Naive thymus-derived CD4-positive, alpha-beta T cell (primary cell): ENCODE measurements at regions not wholly inside any gene's neighbourhood (a gene's known extent, or its start where the extent isn't known, plus 50 kb on each side); places are given as distances from the start of the nearest gene placed in this dataset.

Source experiments
- ATAC-seq: fragments of 150-1000 bp; cut with Tn5 transposase; 2 replicates; pipeline ENCODE4 v1.10.0; 2021; ENCODE audit warnings: mild to moderate bottlenecking, moderate library complexity
- CTCF ChIA-PET: fragments of 350-600 bp; sonication (Branson Sonifier 250); formaldehyde crosslinking; loops from one replicate; lab custom pipeline; 2021; ENCODE audit warnings: antibody characterized with exemption; lab: Charles Lee
- POLR2A ChIA-PET: fragments of 350-600 bp; sonication (Branson Sonifier 250); formaldehyde crosslinking; loops from one replicate; lab custom pipeline; 2021; ENCODE audit warnings: antibody characterized with exemption, inconsistent platforms; lab: Charles Lee
- DNase-seq, 9 donors: peaks; one replicate each; pipeline versions ENCODE4 v3.0.0 to v3.0.0-alpha.2; 2020 to 2022; ENCODE audit warnings: mixed read lengths in 1 of 9
- H3K27ac ChIP-seq: one replicate; pipeline ENCODE4 v1.7.0; 2013; ENCODE audit warnings: mild to moderate bottlenecking, low read depth, low read length, moderate library complexity
- H3K27me3 ChIP-seq, 2 donors: one replicate each; pipeline ENCODE4 v1.7.0; 2013; ENCODE audit warnings: low read length in 2 of 2, mild to moderate bottlenecking in 2 of 2, moderate library complexity in 2 of 2; ENCODE audit not compliant: control insufficient read depth in 2 of 2, insufficient read depth in 2 of 2
- H3K36me3 ChIP-seq, 3 experiments: 1 replicate in 2 of 3; 2 replicates in 1 of 3; pipeline ENCODE4 v1.7.0; 2013; ENCODE audit warnings: low read length in 3 of 3, mild to moderate bottlenecking in 3 of 3, moderate library complexity in 1 of 3; ENCODE audit not compliant: insufficient read depth in 3 of 3, control insufficient read depth in 2 of 3
- H3K4me1 ChIP-seq, 2 donors: one replicate each; pipeline ENCODE4 v1.7.0; 2013; ENCODE audit warnings: low read length in 2 of 2, mild to moderate bottlenecking in 2 of 2, moderate library complexity in 1 of 2; ENCODE audit not compliant: control insufficient read depth in 2 of 2, insufficient read depth in 2 of 2
- H3K4me3 ChIP-seq: 2 replicates; pipeline ENCODE4 v1.7.0; 2013; ENCODE audit warnings: mild to moderate bottlenecking, low read length
- H3K9me3 ChIP-seq, 3 experiments: 1 replicate in 2 of 3; 2 replicates in 1 of 3; pipeline ENCODE4 v1.7.0; 2013; ENCODE audit warnings: low read length in 3 of 3; ENCODE audit not compliant: control insufficient read depth in 2 of 3
- H3K27ac Mint-ChIP-seq, 9 donors: one replicate each; pipeline ENCODE4 v1.8.0; 2020 to 2022; ENCODE audit warnings: mixed read lengths in 9 of 9, mild to moderate bottlenecking in 8 of 9, moderate library complexity in 5 of 9, inconsistent platforms in 2 of 9
- H3K27me3 Mint-ChIP-seq, 5 donors: one replicate each; pipeline ENCODE4 v1.8.0; 2021 to 2022; ENCODE audit warnings: mixed read lengths in 5 of 5, mild to moderate bottlenecking in 1 of 5
- H3K36me3 Mint-ChIP-seq, 5 donors: one replicate each; pipeline ENCODE4 v1.8.0; 2020 to 2022; ENCODE audit warnings: mixed read lengths in 5 of 5, mild to moderate bottlenecking in 3 of 5, inconsistent platforms in 1 of 5
- H3K4me1 Mint-ChIP-seq, 7 donors: one replicate each; pipeline ENCODE4 v1.8.0; 2020 to 2022; ENCODE audit warnings: mixed read lengths in 7 of 7, mild to moderate bottlenecking in 3 of 7, inconsistent platforms in 1 of 7
- H3K4me3 Mint-ChIP-seq, 10 donors: one replicate each; pipeline ENCODE4 v1.8.0; 2020 to 2022; ENCODE audit warnings: mild to moderate bottlenecking in 10 of 10, mixed read lengths in 10 of 10, moderate library complexity in 6 of 10, inconsistent platforms in 2 of 10
- H3K9me3 Mint-ChIP-seq, 11 donors: one replicate each; pipeline ENCODE4 v1.8.0; 2020 to 2022; ENCODE audit warnings: mixed read lengths in 11 of 11, mild to moderate bottlenecking in 4 of 11, inconsistent platforms in 1 of 11, moderate library complexity in 1 of 11
- intact Hi-C, 2 donors: fragments of 100-400 bp; cut with micrococcal nuclease; formaldehyde crosslinking; loops; one replicate each; pipeline ENCODE4 v1.15.1; 2023

- Mint-ChIP-seq H3K27ac (no peak overlapping the region), H3K4me3 (no peak overlapping the region), H3K9me3 (peaks cover 3 to 18% (median 15%) of the 10 kb centered on the region in 11 donors), H3K27me3 (no peaks in the 10 kb centered on the region), H3K4me1 (no peaks in the 10 kb centered on the region), H3K36me3 (peaks cover 0 to 4% (median 0%) of the 10 kb centered on the region in 5 donors)
- CTCF ChIA-PET: no interaction called here
- H3K4me3 ChIP-seq: no peak overlapping the region
- H3K9me3 ChIP-seq: no peaks in the 10 kb centered on the region
- DNase-seq (no peak), ATAC-seq (no peak)
- POLR2A ChIA-PET: no interaction called here
- no peaks in the 10 kb centered on the region for H3K4me1 ChIP-seq
- intact Hi-C loops: no loop called here
- no peak overlapping the region for H3K27ac ChIP-seq
- H3K36me3 ChIP-seq: no peaks in the 10 kb centered on the region
- no peaks in the 10 kb centered on the region for H3K27me3 ChIP-seq
Observed at GRCh38 chr11:29755474-29755873, 261.4 kb downstream of the KCNA4 start.

- Mint-ChIP-seq H3K4me3 (no peak overlapping the region), H3K4me1 (no peaks in the 10 kb centered on the region), H3K36me3 (peaks cover 0 to 4% (median 0%) of the 10 kb centered on the region in 5 donors), H3K27me3 (no peaks in the 10 kb centered on the region), H3K27ac (no peak overlapping the region), H3K9me3 (peaks cover 4 to 27% (median 11%) of the 10 kb centered on the region in 11 donors)
- Histone ChIP-seq H3K36me3 (no peaks in the 10 kb centered on the region), H3K9me3 (no peaks in the 10 kb centered on the region), H3K4me1 (no peaks in the 10 kb centered on the region), H3K27ac (no peak overlapping the region), H3K4me3 (no peak overlapping the region), H3K27me3 (no peaks in the 10 kb centered on the region)
- DNase-seq (no peak), ATAC-seq (no peak)
- intact Hi-C loops: no loop called here
- CTCF ChIA-PET: no interaction called here
- POLR2A ChIA-PET: no interaction called here
Observed at GRCh38 chr11:29751618-29752017, 265.2 kb downstream of the KCNA4 start.

GRCh38 chr11:29750392-29750791 is 266.4 kb downstream of the KCNA4 start:
- H3K36me3 Mint-ChIP-seq: peaks cover 0 to 4% (median 0%) of the 10 kb centered on the region in 5 donors
- ATAC-seq (no peak), DNase-seq (no peak)
- Histone ChIP-seq H3K27me3 (no peaks in the 10 kb centered on the region), H3K4me1 (no peaks in the 10 kb centered on the region), H3K36me3 (no peaks in the 10 kb centered on the region), H3K4me3 (no peak overlapping the region), H3K9me3 (no peaks in the 10 kb centered on the region), H3K27ac (no peak overlapping the region)
- no peaks in the 10 kb centered on the region for H3K4me1 Mint-ChIP-seq
- POLR2A ChIA-PET: no interaction called here
- no peak overlapping the region for H3K27ac Mint-ChIP-seq
- peaks cover 4 to 27% (median 14%) of the 10 kb centered on the region in 11 donors for H3K9me3 Mint-ChIP-seq
- H3K27me3 Mint-ChIP-seq: no peaks in the 10 kb centered on the region
- CTCF ChIA-PET: no interaction called here
- H3K4me3 Mint-ChIP-seq: no peak overlapping the region
- intact Hi-C loops: no loop called here

- Histone ChIP-seq H3K9me3 (no peaks in the 10 kb centered on the region), H3K27ac (no peak overlapping the region), H3K27me3 (no peaks in the 10 kb centered on the region), H3K4me3 (no peak overlapping the region), H3K4me1 (no peaks in the 10 kb centered on the region), H3K36me3 (no peaks in the 10 kb centered on the region)
- H3K27ac Mint-ChIP-seq: no peak overlapping the region
- POLR2A ChIA-PET: no interaction called here
- no peak overlapping the region for H3K4me3 Mint-ChIP-seq
- no peaks in the 10 kb centered on the region for H3K36me3 Mint-ChIP-seq
- no peaks in the 10 kb centered on the region for H3K27me3 Mint-ChIP-seq
- DNase-seq: no peak
- peaks cover 0 to 22% (median 2%) of the 10 kb centered on the region in 11 donors for H3K9me3 Mint-ChIP-seq
- intact Hi-C loops: no loop called here
- H3K4me1 Mint-ChIP-seq: no peaks in the 10 kb centered on the region
- CTCF ChIA-PET: no interaction called here
- ATAC-seq: no peak
Observed at GRCh38 chr11:29734287-29734686, 282.5 kb downstream of the KCNA4 start.

DNA sequence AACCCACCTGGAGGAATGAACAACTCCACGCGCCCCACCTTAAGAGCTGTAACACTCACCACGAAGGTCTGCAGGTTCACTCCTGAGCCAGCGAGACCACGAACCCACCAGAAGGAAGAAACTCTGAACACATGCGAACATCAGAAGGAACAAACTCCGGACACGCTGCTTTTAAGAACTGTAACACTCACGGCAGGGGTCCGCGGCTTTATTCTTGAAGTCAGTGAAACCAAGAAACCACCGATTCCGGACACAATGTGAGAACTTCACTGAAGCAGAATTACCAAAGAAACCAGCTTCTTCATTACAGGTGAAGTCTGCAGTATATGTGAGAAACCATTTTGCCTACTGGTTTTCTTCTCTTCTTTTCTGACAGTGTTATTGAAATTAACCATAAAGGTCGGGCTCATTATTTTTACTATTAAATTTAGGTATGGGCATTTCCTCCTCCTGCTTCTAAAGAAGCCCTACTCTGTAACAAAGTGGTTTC is 303.0 kb downstream of the KCNA4 start:
- DNase-seq: no peak
- intact Hi-C loops: no loop called here
- H3K27me3 ChIP-seq: no peaks in the 10 kb centered on the region
- Mint-ChIP-seq H3K4me3 (no peak overlapping the region), H3K9me3 (peaks cover 0 to 20% (median 9%) of the 10 kb centered on the region in 11 donors), H3K27ac (no peak overlapping the region), H3K36me3 (no peaks in the 10 kb centered on the region), H3K4me1 (no peaks in the 10 kb centered on the region), H3K27me3 (no peaks in the 10 kb centered on the region)
- ATAC-seq: no peak
- POLR2A ChIA-PET: no interaction called here
- H3K36me3 ChIP-seq: no peaks in the 10 kb centered on the region
- CTCF ChIA-PET: no interaction called here
- no peaks in the 10 kb centered on the region for H3K4me1 ChIP-seq
- no peak overlapping the region for H3K27ac ChIP-seq
- H3K4me3 ChIP-seq: no peak overlapping the region
- H3K9me3 ChIP-seq: no peaks in the 10 kb centered on the region

DNA sequence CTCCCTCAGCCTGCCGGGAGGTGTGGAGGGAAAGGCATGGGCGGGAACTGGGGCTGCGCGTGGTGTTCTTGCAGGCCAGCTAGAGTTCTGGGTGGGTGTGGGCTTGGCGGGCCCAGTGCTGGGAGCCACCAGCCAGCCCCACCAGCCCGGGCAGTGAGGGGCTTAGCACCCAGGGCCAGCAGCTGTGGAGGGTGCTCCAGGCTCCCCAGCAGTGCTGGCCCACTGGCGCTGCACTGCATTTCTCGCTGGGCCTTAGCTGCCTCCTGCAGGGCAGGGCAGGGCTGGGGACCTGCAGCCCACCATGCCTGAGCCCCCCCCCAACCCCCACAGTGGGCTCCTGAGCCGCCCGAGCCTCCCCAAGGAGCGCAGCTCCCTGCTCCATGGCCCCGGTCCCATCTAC is 304.2 kb downstream of the KCNA4 start:
- ATAC-seq (no peak), DNase-seq (no peak)
- Histone ChIP-seq H3K9me3 (no peaks in the 10 kb centered on the region), H3K27me3 (no peaks in the 10 kb centered on the region), H3K36me3 (no peaks in the 10 kb centered on the region), H3K27ac (no peak overlapping the region), H3K4me3 (no peak overlapping the region), H3K4me1 (no peaks in the 10 kb centered on the region)
- Mint-ChIP-seq H3K4me3 (no peak overlapping the region), H3K27me3 (no peaks in the 10 kb centered on the region), H3K9me3 (peaks cover 0 to 15% (median 7%) of the 10 kb centered on the region in 11 donors), H3K36me3 (no peaks in the 10 kb centered on the region), H3K27ac (no peak overlapping the region), H3K4me1 (no peaks in the 10 kb centered on the region)
- intact Hi-C loops: no loop called here
- ChIA-PET CTCF (no interaction called here), POLR2A (no interaction called here)

- no peaks in the 10 kb centered on the region for H3K27me3 ChIP-seq
- Mint-ChIP-seq H3K27ac (no peak overlapping the region), H3K36me3 (no peaks in the 10 kb centered on the region), H3K4me3 (no peak overlapping the region), H3K4me1 (no peaks in the 10 kb centered on the region), H3K9me3 (peaks cover 0 to 18% (median 7%) of the 10 kb centered on the region in 11 donors), H3K27me3 (no peaks in the 10 kb centered on the region)
- no peaks in the 10 kb centered on the region for H3K36me3 ChIP-seq
- DNase-seq (no peak), ATAC-seq (no peak)
- ChIA-PET POLR2A (no interaction called here), CTCF (no interaction called here)
- no peak overlapping the region for H3K4me3 ChIP-seq
- H3K9me3 ChIP-seq: no peaks in the 10 kb centered on the region
- H3K4me1 ChIP-seq: no peaks in the 10 kb centered on the region
- intact Hi-C loops: loop anchor here in 1 of 2 donors (10.0 kb wide), 1 partner anchor 187 kb away; no protein-coding TSS in a partner anchor
- no peak overlapping the region for H3K27ac ChIP-seq
Observed at GRCh38 chr11:29707924-29708323, 308.9 kb downstream of the KCNA4 start.
